ENCODE measurements at regions not wholly inside any gene's neighbourhood (a gene's known extent, or its start where the extent isn't known, plus 50 kb on each side); places are given as distances from the start of the nearest gene placed in this dataset.

DNA sequence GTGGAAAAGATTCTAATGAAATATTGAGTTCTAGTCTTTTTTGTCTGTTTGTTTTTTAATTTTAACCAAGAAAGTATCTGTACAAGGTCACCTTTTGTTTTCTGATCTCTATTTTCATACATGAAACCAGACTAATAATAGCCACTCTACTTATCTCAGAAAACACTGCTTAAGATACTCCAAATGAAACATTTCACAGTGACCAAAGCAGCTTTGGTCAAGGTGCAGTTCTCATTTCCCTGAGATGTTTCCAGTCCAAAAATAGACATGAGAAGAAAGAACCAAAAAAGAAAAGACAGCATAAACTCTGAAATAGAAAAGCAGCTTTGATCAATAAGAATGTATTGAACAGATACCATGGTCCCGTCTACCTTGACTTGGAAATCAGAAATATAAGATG is 782.8 kb downstream of the RAB28 start:
- ChIA-PET POLR2A (ENCODE audit: partially characterized antibody) (no interaction called here), CTCF (ENCODE audit: partially characterized antibody) (interaction anchor here (0.7 to 2.2 kb wide), 2 partner anchors 23 to 28 kb away, joined by 3 to 6 read pairs; no protein-coding TSS in a partner anchor)
- no peak overlapping the region for H2BK12ac ChIP-seq (ENCODE audit: low read depth, low read length)
- H3K23ac ChIP-seq (ENCODE audit: insufficient read length): no peak overlapping the region
- H3K4me1 ChIP-seq (replicated peaks in 1 of 4; ENCODE audit: control insufficient read depth in 3 of 4, insufficient read depth in 4 of 4, low read length in 3 of 4): no peaks in the 10 kb centered on the region
- no peak overlapping the region for H2BK120ac ChIP-seq (replicated peaks; ENCODE audit: low read depth, low read length)
- no peak overlapping the region for H3K9ac ChIP-seq (replicated peaks in 1 of 4; ENCODE audit: extremely low read depth in 1 of 4, low read depth in 3 of 4, low read length in 3 of 4)
- DNase-seq (ENCODE audit: low read depth in 1 of 2, low spot score in 2 of 2): no peak
- H3K4me2 ChIP-seq (ENCODE audit: insufficient read depth in 1 of 2, low read depth in 2 of 2, low read length in 2 of 2): no peak overlapping the region
- H2AK5ac ChIP-seq (ENCODE audit: low read depth, low read length): no peak overlapping the region
- no peaks in the 10 kb centered on the region for H4K20me1 ChIP-seq (replicated peaks in 1 of 2; ENCODE audit: control insufficient read depth in 1 of 2, insufficient read depth in 2 of 2, low read length in 2 of 2)
- TF ChIP-seq POLR2AphosphoS5 (IDR thresholded peaks at IDR 0.05; ENCODE audit: low read depth, low read length) (no peak), SUZ12 (IDR thresholded peaks at IDR 0.05; ENCODE audit: low read length) (no peak)
- TF ChIP-seq, protein P1, sequence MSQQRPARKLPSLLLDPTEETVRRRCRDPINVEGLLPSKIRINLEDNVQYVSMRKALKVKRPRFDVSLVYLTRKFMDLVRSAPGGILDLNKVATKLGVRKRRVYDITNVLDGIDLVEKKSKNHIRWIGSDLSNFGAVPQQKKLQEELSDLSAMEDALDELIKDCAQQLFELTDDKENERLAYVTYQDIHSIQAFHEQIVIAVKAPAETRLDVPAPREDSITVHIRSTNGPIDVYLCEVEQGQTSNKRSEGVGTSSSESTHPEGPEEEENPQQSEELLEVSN (IDR thresholded peaks at IDR 0.05): no peak
- no peak overlapping the region for H4K91ac ChIP-seq (replicated peaks; ENCODE audit: insufficient read length, low read length)
- H3K56ac ChIP-seq (replicated peaks; ENCODE audit: insufficient read length, low read depth, low read length): no peak overlapping the region
- no peaks in the 10 kb centered on the region for H3K9me3 ChIP-seq (ENCODE audit: insufficient read depth in 2 of 2, low read depth in 1 of 2, low read length in 1 of 2)
- H3K14ac ChIP-seq (ENCODE audit: insufficient read length): no peak overlapping the region
- H3K18ac ChIP-seq (ENCODE audit: extremely low read depth, low read length): no peak overlapping the region
- no peak for FAIRE-seq
- H3K4me3 ChIP-seq (ENCODE audit: extremely low read depth in 1 of 4, insufficient read depth in 2 of 4, low read depth in 3 of 4, low read length in 4 of 4): no peak overlapping the region
- no peak overlapping the region for H2BK15ac ChIP-seq (ENCODE audit: low read length)
- no peak overlapping the region for H4K5ac ChIP-seq (ENCODE audit: insufficient read length, low read depth, low read length)
- H3K4ac ChIP-seq (replicated peaks; ENCODE audit: insufficient read length, low read depth, low read length): no peak overlapping the region
- H3K79me1 ChIP-seq (ENCODE audit: low read depth, low read length): no peaks in the 10 kb centered on the region
- H3K36me3 ChIP-seq (ENCODE audit: control insufficient read depth in 2 of 4, insufficient read depth in 4 of 4, low read length in 3 of 4): no peaks in the 10 kb centered on the region
- H2BK5ac ChIP-seq (ENCODE audit: low read depth, low read length): no peak overlapping the region
- H2BK20ac ChIP-seq (ENCODE audit: low read length): no peak overlapping the region
- H3K27me3 ChIP-seq (replicated peaks in 1 of 4; ENCODE audit: control insufficient read depth in 3 of 4, extremely low read depth in 1 of 4, insufficient read depth in 3 of 4, low read length in 3 of 4): no peaks in the 10 kb centered on the region
- H3K79me2 ChIP-seq (ENCODE audit: control insufficient read depth in 1 of 2, insufficient read depth in 2 of 2, low read length in 2 of 2): no peaks in the 10 kb centered on the region
- no peak overlapping the region for H2AFZ ChIP-seq (ENCODE audit: low read length)
- WGBS, 2 experiments (ENCODE audit: extremely low coverage in 1 of 2, insufficient coverage in 1 of 2, insufficient read length in 1 of 2, insufficient replicate concordance in 2 of 2, low coverage in 1 of 2, low lambda C conversion rate in 2 of 2, missing lambda C conversion rate in 1 of 2): 95% methylated on average over 1 of the region's 1 CpG; no CpG with 5 or more reads in 1 of the 2 experiments
- H3K27ac ChIP-seq (ENCODE audit: low read depth, low read length): no peak overlapping the region
- H3K23me2 ChIP-seq (ENCODE audit: low read depth, low read length): no peaks in the 10 kb centered on the region
- H4K8ac ChIP-seq (ENCODE audit: extremely low read depth, insufficient read depth, low read length): no peak overlapping the region
